ENCODE measurements at regions not wholly inside any gene's neighbourhood (a gene's known extent, or its start where the extent isn't known, plus 50 kb on each side); places are given as distances from the start of the nearest gene placed in this dataset.

- no peaks in the 10 kb centered on the region for H3K4me1 ChIP-seq (ENCODE audit: control insufficient read depth in 2 of 2, insufficient read depth in 2 of 2, low read length in 2 of 2)
- peaks cover 0 to 8% (median 0%) of the 10 kb centered on the region in 3 donors for H3K9me3 ChIP-seq (ENCODE audit: control extremely low read depth in 1 of 3, control insufficient read depth in 2 of 3, insufficient read depth in 1 of 3, low read length in 2 of 3)
- Mint-ChIP-seq H3K9me3 (ENCODE audit: insufficient read depth) (peaks cover 5% of the 10 kb centered on the region), H3K27ac (no peak overlapping the region), H3K4me3 (no peak overlapping the region), H3K27me3 (no peaks in the 10 kb centered on the region), H3K4me1 (no peaks in the 10 kb centered on the region)
- ChIA-PET CTCF (no interaction called here), POLR2A (no interaction called here)
- no peak overlapping the region for H2AFZ ChIP-seq (ENCODE audit: insufficient read depth, low read depth, low read length, poor library complexity, severe bottlenecking)
- no peaks in the 10 kb centered on the region for H4K20me1 ChIP-seq (ENCODE audit: control insufficient read depth, insufficient read depth, low read length, poor library complexity, severe bottlenecking)
- H3K4me3 ChIP-seq (ENCODE audit: control extremely low read depth in 1 of 5, extremely low read depth in 1 of 5, insufficient read depth in 1 of 5, low read depth in 2 of 5, low read length in 4 of 5): no peak overlapping the region
- TF ChIP-seq EZH2 (IDR thresholded peaks at IDR 0.05; ENCODE audit: borderline replicate concordance, insufficient read depth, low read depth, low read length, poor library complexity, severe bottlenecking): no peak
- TF ChIP-seq CTCF (IDR thresholded peaks at IDR 0.05): no peak
- intact Hi-C loops (cut with micrococcal nuclease): no loop called here
- 100% methylated on average over 1 of the region's 4 CpGs for WGBS (ENCODE audit: insufficient coverage)
- no peak overlapping the region for H3K4me2 ChIP-seq (replicated peaks; ENCODE audit: low read depth, low read length, poor library complexity, severe bottlenecking)
- no peaks in the 10 kb centered on the region for H3K79me2 ChIP-seq (ENCODE audit: control insufficient read depth, insufficient read depth, low read length)
- no peaks in the 10 kb centered on the region for H3K27me3 ChIP-seq (replicated peaks in 1 of 4; ENCODE audit: control extremely low read depth in 1 of 4, control insufficient read depth in 3 of 4, insufficient read depth in 4 of 4, low read length in 3 of 4)
- no peak overlapping the region for H3K27ac ChIP-seq (ENCODE audit: low read length in 2 of 2)
- DNase-seq (no peak), ATAC-seq (ENCODE audit: low read depth) (no peak)
- H3K9ac ChIP-seq (ENCODE audit: low read length): no peak overlapping the region
- no peaks in the 10 kb centered on the region for H3K36me3 ChIP-seq (replicated peaks in 1 of 2; ENCODE audit: control extremely low read depth in 1 of 2, control insufficient read depth in 1 of 2, extremely low read depth in 1 of 2, insufficient read depth in 2 of 2, low read length in 1 of 2)
These were observed 429.3 kb upstream of the TPK1 start for GRCh38 chr7:145265180-145265579.

- no peaks in the 10 kb centered on the region for H3K79me2 ChIP-seq (ENCODE audit: control insufficient read depth, insufficient read depth, low read length)
- H3K4me2 ChIP-seq (replicated peaks; ENCODE audit: low read depth, low read length, poor library complexity, severe bottlenecking): no peak overlapping the region
- no peak overlapping the region for H2AFZ ChIP-seq (ENCODE audit: insufficient read depth, low read depth, low read length, poor library complexity, severe bottlenecking)
- peaks cover 11% of the 10 kb centered on the region for H3K9me3 Mint-ChIP-seq (ENCODE audit: insufficient read depth)
- H3K4me1 ChIP-seq (ENCODE audit: control insufficient read depth in 2 of 2, insufficient read depth in 2 of 2, low read length in 2 of 2): no peaks in the 10 kb centered on the region
- no peak overlapping the region for H3K27ac ChIP-seq (ENCODE audit: low read length in 2 of 2)
- POLR2A ChIA-PET: no interaction called here
- H3K4me1 Mint-ChIP-seq: no peaks in the 10 kb centered on the region
- H3K9ac ChIP-seq (ENCODE audit: low read length): no peak overlapping the region
- no peak overlapping the region for H3K27ac Mint-ChIP-seq
- CTCF ChIA-PET: no interaction called here
- no peaks in the 10 kb centered on the region for H3K9me3 ChIP-seq (ENCODE audit: control extremely low read depth in 1 of 3, control insufficient read depth in 2 of 3, insufficient read depth in 1 of 3, low read length in 2 of 3)
- no peaks in the 10 kb centered on the region for H3K27me3 ChIP-seq (replicated peaks in 1 of 4; ENCODE audit: control extremely low read depth in 1 of 4, control insufficient read depth in 3 of 4, insufficient read depth in 4 of 4, low read length in 3 of 4)
- H3K4me3 Mint-ChIP-seq: no peak overlapping the region
- H4K20me1 ChIP-seq (ENCODE audit: control insufficient read depth, insufficient read depth, low read length, poor library complexity, severe bottlenecking): no peaks in the 10 kb centered on the region
- TF ChIP-seq CTCF (IDR thresholded peaks at IDR 0.05): no peak
- no peak for TF ChIP-seq EZH2 (IDR thresholded peaks at IDR 0.05; ENCODE audit: borderline replicate concordance, insufficient read depth, low read depth, low read length, poor library complexity, severe bottlenecking)
- no peak overlapping the region for H3K4me3 ChIP-seq (ENCODE audit: control extremely low read depth in 1 of 5, extremely low read depth in 1 of 5, insufficient read depth in 1 of 5, low read depth in 2 of 5, low read length in 4 of 5)
- no peaks in the 10 kb centered on the region for H3K36me3 ChIP-seq (replicated peaks in 1 of 2; ENCODE audit: control extremely low read depth in 1 of 2, control insufficient read depth in 1 of 2, extremely low read depth in 1 of 2, insufficient read depth in 2 of 2, low read length in 1 of 2)
- intact Hi-C loops (cut with micrococcal nuclease): no loop called here
- no CpG with 5 or more reads among the region's 1 CpG for WGBS (ENCODE audit: insufficient coverage)
- ATAC-seq (ENCODE audit: low read depth) (no peak), DNase-seq (no peak)
- H3K27me3 Mint-ChIP-seq: no peaks in the 10 kb centered on the region
These were observed 428.0 kb upstream of the TPK1 start for GRCh38 chr7:145263886-145264285.
